NCI-H2227 (cell line): ENCODE measurements at regions not wholly inside any gene's neighbourhood (a gene's known extent, or its start where the extent isn't known, plus 50 kb on each side); places are given as distances from the start of the nearest gene placed in this dataset.

ENCODE experiments used
- DNase-seq: peaks from one replicate; lab custom pipeline; 2025; ENCODE audit not compliant: unreplicated experiment; lab: John Stamatoyannopoulos, UW

DNA sequence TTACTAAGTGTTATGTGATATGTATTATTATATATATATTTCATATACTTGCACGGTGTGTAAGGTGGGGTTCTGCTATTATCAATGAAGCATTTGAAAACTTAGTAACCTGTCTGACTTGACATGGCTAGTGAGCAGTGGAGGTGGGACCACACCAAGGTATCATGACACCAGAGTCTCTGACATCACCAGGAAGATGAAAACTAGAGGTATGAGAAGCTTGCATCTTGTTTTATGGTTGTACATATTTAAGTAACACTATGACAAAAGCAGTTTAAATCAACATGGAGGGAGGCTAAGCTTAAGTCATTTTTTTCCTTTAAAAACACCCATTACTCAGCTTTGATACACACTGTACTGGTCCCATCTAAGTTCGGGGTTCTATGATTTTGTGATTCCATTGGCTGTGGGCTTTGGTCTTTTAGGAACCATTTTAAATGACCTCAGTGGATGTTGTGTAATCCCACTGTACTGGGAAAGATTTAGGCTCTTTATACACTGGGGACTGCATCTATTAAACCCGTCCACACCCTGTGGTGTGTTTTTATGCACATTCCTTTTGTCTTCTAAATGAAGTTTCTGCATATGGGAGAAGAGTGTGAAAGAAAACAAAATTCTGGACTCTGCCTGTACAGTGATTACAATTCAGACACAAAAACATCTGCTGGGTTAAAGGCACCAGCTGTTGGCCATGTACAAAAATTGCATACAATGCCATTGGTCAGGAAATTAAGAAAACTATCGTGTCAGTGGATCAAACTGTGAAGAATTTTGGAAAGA lies 570.6 kb downstream of the SPRY1 start:
- DNase-seq: no peak

DNA sequence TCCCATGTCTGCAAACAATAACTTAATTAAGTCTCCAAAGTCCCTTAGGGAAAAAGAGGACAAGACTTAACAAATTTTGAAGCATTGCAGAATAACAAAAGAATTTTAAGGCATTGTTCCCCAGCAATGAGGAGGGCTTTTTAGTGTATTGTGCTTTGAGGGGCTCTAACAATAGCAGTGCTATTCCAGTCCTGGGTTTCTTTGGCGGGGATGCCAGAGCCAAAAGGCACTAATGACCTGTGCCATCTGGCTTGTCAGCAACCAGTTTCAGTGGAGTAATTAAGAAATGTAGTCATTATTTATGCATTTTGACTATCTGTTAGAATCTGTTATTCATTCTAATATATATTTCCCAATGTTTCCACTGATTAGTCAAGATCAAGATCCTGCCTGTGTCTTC lies 575.4 kb downstream of the SPRY1 start:
- DNase-seq: no peak

- DNase-seq: no peak
Observed at GRCh38 chr4:123974386-123975149, 578.0 kb downstream of the SPRY1 start.

DNA sequence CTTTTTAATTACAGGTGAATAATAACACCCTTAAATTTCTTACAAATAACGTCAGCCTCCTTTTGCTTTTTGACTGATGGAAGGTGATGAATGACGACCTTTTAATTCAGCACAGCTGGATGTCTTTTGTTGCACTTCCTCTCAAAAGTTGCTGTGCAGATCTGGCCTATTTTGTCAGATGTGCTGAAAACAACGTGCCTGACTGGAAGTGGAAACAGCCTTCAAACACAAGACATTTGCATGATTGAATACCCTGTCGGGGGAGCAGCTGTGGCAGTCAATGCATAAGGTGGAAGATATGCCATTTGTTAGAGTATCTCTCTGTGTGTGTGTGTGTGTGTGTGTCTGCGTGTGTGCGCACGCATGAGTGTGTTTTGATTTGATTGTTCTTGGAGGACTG lies 579.7 kb downstream of the SPRY1 start:
- no peak for DNase-seq

DNA sequence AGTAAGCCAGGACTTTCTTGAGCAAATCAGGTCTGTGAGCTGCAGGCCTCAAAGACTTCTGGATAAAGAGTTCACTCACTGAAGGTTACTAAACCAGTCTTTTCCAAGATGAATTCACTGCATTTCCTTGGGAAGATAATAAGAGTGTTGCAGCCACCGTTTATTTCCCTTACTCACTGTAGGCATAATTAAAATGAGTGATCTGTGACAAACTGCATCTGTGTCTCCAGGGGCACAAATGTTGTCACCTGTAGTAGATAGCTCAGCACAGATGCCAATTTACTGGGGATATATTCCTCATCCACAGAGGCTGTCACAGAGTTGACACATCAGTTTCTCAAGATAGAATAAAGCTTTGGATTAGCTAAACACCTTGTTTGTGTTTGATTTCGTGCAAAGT lies 580.2 kb downstream of the SPRY1 start:
- no peak for DNase-seq

GRCh38 chr4:123977641-123978081 lies 581.1 kb downstream of the SPRY1 start:
- DNase-seq: no peak

DNA sequence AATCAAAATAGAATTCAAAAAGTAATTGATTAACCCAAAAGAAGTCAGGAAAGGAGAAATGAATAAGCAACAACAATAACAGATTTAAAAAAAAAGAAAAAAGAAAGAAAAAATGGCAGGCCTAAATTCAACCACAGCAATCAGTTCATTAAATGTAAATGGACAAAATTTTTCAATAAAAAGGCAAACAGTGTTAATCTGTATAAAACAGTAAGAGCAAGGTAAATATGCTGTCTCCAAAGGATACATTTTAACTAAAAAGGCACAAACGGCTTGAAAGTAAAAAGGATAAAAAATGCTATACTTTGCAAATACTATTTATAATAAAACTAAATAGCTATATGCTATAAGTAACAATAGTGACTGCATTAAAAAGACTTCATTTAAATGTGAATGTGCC lies 582.0 kb downstream of the SPRY1 start:
- no peak for DNase-seq

DNA sequence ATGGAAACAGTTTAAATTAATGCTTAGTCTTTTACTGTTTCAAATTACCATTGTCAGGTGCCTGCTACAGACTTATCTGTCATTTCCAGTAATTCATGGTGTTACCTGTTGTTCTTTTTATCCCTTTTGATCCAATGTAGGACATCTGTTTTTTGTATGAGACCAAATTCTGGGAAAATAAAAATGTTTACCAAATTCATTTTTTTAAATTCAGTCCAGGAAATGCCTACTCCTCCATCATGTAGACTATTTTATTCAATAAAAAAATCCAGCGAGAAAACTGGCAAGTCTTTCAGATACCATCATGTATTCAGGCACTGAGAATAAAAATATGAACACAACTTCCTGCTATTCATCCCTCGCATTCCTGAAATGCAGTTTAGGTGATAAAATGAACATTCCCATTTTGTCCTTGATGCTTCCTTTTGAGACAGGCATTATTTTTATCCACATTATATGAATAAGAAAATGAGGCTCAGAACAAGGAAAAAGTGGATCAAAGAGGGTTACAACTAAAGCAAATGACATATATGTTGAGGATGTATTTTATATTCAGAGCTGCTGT lies 584.2 kb downstream of the SPRY1 start:
- no peak for DNase-seq

DNA sequence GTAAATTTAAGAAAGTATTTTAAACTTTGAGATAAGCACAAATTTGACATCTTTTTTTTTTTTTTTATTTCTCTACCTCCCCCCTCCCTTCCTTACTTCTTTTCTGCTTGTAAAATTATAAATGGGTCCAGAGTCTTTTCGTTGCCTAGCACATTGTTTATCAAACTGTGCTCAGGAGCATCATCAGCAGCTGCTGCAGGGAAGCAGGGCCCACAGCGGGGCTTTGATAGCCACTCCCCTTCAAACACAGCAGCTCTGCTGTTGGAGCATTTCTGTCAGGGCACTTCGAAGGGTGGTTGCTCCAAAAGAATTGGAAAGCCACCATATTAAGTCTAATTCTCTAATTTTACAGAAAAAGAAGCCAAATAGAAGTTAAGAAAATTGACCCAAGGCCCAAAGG lies 588.3 kb downstream of the SPRY1 start:
- DNase-seq: no peak

- DNase-seq: no peak
Observed at GRCh38 chr4:123986268-123986798, 589.7 kb downstream of the SPRY1 start.

DNA sequence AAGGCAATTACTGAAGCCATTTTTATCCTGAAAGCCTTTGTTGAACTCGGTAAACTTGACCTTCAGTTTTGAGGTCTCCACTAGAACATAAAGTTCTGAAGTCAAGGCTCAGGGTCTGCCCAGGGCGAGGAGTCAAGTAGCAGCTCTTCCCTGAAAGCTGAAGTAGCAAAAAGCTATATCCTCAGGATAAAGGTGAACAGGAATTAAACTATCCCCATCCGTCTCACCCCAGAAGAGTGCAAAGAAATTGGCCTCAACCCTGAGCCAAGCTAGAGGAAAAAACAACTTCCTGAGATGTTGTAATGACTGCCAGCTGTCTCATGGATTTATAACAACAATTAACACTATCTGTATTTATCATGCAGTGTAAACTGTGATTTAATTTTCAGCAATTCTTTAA lies 590.8 kb downstream of the SPRY1 start:
- DNase-seq: no peak

DNA sequence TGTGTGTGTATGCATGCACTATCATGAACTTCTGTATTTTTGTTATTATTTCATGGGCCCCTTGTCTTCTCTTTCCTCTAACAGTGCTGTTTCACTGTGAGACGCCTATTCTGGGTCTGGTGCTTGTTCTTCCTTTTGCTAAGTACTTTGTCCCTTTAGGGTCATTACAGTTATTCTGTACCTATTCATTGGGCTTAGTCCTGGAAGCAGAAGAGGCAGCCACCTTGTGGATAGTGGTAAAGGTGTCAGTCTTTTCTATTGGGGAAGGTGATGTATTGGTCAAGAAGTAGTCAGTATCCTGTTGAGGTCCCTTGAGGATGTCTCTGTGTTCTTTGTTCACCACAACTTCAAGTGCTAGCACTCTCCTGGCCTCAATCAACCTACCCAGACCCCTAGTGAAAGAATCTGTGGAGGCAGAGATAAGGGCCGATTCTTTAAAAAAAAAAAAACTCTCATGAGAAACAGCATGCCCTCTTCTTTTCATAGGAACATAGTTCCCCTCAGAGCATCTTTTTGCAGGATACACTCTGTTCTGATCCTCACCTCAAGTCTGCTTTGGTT lies 593.8 kb downstream of the SPRY1 start:
- no peak for DNase-seq

- DNase-seq: no peak
Observed at GRCh38 chr4:123994917-123995316, 598.3 kb downstream of the SPRY1 start.

DNA sequence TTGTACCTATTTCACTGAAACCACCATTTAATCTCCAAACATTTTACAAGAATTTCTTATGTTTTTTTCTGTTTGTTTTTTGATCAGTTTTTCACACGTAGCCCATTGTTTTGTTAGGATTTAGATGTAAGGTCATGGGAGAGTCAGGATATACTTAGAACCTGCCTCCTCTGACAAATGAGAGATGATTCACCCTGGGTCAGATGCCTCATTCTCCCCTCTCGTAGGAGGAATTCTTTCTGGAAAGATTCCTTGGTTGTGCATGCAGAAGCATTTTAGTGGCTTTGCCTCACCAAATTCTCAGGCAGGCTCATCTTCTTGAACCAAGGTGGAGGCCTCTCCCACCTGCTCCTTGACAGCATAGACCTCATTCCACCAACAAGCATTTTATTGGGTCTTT lies 599.3 kb downstream of the SPRY1 start:
- DNase-seq: no peak

DNA sequence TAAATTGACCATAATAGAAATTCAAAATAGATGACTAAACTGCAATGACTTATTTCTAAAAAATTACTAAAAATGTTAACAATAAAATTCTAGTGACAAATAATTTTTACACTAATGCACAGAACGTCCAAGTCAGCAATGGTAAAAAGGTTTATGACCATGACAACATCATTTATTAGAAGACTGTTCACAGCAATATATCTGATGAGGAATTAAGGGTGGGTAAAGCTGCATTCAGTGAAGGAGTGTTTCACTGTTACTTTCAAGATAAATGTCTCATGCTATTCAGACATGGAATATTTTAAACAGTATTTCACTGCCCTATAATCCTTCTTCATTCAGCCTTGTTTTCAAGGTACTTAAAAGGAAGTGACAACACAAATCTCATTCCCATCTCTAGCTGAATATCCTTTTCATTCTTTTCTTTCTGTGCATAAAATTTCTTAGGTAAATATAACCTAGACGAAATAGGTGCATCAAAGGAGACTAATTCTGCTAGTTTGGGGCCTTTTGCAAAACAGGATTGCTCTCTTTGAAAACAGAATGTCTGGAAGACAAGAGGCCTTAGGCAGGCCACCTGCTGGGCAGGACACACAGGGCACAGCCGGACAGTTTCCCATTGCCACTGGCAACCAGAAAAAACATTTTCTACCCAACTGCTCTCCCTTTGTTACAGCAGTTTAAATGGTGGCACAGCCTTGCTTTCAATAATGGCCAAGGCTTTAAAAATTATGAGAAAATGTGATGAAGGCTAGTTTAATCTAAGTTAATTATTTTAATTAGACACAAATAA lies 600.3 kb downstream of the SPRY1 start:
- no peak for DNase-seq

GRCh38 chr4:123997776-123998449 lies 601.3 kb downstream of the SPRY1 start:
- no peak for DNase-seq

DNA sequence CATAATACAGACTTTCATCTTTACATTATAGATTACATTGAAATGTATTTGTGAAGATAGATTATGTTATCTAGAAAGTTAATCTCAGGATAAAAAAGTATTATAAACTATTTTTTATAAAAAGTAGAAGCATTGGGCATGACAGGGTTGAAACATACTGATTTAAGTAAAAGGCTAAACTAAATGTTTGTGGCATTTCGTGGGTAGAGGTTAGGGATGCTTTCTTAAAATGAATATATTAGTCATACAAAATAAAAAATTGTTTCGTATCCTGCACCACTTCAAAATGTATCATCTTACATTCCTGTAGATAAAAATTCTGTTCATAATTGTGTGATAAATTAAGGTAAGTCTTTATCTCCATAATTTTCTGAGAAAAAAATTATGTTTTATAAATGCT lies 603.6 kb downstream of the SPRY1 start:
- DNase-seq: no peak

- DNase-seq: no peak
Observed at GRCh38 chr4:124015766-124016165, 619.2 kb downstream of the SPRY1 start.

GRCh38 chr4:124017185-124017785 lies 620.7 kb downstream of the SPRY1 start:
- DNase-seq: no peak
